Muscle of arm (tissue), 1 donor: ENCODE measurements at regions not wholly inside any gene's neighbourhood (a gene's known extent, or its start where the extent isn't known, plus 50 kb on each side); places are given as distances from the start of the nearest gene placed in this dataset.

ENCODE experiments used
- DNase-seq: peaks from one replicate; pipeline ENCODE4 v3.0.0-alpha.2; 2013

DNA sequence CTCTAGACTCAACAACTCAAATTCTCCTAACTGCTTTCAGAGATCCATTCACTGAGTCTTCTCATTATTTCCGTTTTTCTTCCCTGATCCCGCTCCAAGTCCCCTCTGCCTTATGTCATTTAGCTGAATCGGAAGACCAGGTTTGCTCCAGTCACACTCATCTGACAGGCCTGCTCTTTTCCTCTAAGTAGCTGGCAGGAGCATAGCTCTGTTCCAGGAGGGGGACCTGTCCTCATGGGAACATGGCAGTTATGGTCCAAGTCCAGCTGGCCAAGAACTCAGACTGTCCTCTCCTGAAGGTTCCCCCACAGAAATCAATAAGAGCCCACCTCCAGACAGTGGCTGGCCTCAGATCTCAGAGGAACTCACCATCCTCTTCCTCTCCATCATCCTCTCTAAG lies 130.9 kb upstream of the SERP2 start:
- DNase-seq, result no peak

DNA sequence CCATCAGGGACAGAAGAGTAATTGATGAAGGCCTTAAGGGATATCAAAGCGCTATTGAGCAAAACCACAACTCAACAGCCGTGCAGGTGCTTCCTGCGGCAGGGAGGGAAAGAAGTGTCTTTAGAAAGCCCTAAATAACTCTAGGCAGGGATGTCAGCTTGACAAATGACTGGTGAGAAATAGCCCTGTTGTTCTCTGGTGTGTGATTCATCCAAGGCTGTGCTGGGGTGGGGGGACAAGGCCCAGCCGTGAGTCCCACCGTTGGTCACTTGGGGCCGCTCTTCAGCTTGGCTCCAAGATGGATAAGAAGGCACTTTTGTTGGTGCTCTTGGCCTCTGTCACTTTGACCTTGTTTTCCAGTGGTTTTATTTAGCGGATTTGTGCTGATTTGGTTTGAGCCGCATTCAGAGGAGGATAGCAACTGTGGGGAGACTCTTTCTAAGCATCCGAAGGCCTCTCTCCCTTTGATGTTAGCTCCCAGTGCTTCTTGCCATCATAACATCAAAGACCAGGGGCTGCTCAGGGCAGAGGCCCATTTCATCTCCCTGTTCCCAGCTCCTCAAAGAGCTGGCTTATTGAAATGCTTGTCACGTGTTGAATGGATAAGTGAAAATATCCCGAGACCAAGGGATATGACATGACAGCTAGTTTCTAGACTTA lies 130.3 kb upstream of the SERP2 start:
- DNase-seq, result no peak

DNA sequence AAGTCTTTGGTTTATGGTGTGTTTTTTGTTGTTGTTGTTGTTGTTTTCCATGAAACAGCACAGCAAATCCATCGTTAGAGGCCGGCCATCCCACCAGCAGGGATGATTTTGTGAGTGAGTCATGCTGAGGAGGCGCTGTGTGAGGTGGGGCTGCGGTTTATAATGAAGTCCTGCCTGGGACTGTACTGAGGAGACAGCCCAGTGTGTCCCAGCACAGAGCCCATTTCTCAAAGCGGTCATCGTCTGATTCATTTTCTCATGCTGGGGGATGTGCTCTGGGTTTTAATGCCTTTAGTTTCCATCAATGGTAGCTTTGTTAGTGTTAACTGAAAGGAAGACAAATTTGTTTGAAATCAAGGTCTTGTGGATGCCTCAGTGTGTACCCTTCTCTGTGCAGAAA lies 129.3 kb upstream of the SERP2 start:
- DNase-seq, result no peak

DNA sequence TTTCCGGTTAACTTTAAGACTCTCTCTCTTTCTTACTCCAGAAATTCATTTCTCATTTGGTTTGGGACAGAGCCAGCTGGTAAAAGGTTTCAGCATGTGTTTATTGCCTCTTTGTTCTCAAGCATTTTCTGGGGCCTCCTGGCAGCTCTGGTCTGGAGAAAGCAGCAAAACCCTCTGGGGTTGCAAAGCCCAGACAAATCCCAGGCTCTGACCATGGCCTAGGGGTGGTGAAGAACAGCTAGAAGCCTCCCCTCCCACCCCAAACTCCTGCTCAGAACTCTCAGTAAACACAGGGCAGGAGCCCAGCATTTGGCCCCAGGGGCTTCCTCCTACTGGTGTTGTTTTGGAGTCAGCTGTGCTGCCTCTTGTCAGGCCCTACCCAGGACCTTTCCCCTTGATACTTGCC lies 124.2 kb upstream of the SERP2 start:
- peak; percentile 77 for DNase-seq

DNA sequence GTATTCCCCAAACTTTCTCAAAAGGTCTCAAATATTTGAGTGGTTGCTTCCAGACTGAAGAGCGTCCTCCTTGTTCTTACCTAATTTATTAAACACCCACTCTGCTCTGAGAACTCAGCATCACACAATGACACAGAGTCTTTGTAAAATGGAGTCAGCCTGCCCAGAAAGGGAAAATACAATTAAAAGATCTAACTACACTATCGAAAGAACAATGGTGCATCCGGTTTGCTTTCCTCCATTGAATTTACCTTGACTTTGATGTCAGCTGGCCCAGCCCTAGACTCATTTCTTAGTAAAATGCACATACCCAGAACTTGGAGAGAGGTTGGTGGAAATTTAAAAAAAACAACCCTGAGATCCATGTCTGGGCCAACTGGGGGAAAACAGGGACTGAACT lies 120.7 kb upstream of the SERP2 start:
- DNase-seq, result no peak

DNA sequence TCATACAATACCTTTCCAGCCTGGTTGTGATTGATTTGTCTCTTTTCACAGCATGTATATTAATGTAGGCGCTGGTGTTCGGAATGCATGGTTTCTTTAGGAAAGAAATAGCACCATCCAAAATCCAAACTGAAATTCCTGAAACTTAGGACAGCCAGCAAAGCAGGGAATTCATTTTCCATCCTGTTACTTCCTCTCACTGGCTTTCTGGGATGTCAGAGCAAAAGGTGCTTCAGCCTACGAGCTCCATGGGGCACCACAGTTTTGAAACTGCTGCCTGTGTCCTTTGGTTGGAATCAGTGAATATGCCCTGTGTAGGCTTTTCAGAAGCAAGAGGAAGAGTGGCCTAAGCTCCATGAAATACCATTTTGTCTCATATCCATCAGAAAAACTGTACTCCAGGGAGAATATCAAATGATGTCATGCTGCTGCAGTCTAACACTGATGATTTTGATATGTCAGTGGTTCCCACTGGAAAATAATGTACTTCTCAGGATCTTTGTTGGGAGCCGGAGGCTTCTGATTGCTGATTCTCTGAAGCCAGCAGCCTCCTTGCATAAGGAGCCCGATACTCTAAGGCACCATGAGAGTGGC lies 117.8 kb upstream of the SERP2 start:
- no peak for DNase-seq

DNA sequence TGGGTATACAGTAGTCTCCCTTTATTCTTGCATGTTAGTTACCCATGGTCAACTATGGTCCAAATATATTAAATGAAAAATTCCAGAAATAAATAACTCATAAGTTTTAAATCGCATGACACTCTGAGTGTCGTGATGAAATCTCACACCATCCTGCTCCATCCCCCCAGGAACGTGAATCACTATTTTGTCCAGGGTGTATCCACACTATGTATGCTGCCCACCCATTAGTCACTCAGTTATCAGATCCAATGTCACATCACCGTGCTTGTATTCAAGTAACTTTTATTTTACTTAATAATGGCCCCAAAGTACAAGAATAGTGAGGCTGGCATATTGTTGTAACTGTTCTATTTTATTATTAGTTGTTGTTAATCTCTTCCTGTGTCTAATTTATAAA lies 115.8 kb upstream of the SERP2 start:
- no peak for DNase-seq

DNA sequence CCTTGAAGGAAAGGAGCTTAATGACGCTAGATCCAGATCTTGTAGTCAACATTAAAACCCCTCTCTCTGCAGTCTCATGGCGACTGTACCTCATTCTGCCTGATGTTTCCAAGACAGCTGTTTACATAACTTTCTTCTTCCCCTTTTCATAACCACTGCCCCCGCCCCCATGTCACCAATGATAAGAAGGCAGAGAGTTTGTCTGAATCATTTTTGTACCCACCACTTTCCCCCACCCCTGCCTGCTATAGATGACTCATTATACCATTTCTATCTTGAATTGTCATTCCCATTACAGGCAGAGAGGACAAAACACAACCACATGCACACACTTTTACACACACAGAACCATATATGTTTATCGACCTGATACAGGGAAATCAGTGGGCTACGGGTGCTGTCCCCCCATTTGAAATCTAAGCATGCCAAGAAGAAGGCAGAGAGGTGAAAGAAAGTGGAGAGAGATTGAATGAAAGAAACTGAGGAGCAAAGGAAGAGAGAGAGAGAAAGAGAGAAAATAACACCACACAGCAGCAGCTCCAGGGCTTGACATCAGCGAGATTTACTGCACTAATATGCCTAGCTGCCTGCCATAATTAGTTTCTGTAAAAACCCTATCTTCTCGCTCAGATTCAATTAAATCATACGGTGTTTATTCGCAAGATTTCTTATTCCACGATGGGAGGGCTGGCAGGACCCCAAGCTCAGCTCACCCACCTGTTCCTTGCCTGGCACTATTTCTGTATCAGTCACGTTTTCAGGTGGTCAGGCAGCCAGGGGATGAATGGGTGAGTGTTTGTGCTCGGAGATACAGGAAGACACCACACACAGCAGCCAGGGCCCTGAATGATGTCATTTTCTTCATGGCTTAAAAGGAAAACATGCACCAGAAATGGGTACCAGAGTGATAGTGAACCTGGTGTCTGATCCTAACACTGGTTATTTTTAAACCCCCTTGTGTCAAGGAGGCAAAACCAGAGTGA lies 114.3 kb upstream of the SERP2 start:
- DNase-seq, result no peak

DNA sequence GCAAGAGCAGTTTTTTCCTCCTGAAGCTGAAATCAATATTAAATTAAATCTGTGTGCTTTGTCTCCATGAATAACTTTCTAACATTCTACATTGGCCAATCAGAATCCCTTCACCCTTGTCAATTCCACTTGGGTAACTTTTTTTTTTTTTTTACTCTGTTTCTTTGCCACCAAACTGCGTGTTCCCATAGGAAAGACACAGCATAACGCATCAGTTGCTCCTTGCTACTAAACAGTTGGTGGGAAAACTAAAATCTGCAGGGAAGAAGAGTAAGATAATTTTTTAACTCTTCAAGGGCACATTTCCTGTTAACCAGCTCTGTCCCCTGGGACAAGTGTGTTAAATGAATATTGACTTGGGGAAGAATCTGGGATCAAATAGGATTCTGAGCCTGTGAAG lies 113.3 kb upstream of the SERP2 start:
- DNase-seq, result no peak

DNA sequence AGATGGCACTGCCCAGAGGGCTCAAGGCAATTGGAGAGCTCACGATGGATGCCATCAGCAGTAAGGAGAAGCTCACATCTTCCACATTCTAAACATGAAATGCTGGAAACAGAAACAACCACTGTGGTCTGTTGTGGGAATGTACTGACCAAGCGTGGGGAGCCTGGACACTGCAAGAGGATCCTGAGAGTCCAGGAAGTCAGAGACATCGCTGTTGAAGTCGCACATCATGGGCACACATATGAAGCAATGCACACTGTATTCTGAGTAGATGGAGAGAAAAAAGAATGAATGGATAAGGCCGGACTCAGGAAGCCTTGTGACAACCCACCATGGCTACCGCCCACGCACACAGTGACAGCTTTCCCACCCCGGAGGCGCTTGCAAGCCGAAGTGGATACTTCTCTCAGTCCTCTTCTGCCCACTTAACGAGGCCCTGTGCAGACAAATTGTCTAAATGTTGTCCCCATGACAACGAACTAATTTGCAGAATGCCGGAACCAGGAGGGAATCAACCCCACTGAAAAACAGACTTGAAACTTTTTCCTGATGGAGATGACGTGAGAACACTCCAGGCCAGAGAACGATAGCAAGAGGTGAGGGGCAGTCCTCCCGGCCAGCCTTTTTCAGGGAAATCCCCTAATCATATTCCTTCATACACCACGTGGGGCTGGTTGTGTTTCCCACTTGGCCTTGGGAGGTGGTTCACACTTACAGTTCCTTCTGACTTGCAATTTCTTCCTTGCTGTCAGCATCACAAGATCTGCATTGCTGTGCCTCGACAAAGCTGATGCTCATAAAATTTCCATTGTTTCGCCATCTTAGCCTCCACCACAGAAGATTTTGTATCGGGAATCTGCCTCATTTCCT lies 109.6 kb upstream of the SERP2 start:
- no peak for DNase-seq

DNA sequence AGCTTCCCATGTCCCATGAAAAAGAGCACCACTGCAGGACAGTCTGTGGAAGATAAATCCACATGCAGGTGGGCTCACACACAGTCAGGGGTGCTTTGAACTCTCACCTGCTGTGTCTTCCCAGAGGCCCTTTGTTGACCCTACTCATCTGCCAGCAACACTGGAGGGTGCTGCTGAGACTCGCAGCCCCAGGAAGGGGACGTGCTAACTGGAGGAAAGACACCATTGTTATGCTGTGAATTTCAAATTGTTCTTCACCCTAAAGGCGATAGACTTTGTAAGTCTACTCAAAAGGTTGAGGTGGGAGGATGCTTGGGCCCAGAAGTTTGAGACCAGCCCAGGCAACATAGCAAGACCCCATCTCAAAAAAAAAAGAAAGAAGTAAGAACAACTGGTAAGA lies 107.3 kb upstream of the SERP2 start:
- DNase-seq, result no peak

DNA sequence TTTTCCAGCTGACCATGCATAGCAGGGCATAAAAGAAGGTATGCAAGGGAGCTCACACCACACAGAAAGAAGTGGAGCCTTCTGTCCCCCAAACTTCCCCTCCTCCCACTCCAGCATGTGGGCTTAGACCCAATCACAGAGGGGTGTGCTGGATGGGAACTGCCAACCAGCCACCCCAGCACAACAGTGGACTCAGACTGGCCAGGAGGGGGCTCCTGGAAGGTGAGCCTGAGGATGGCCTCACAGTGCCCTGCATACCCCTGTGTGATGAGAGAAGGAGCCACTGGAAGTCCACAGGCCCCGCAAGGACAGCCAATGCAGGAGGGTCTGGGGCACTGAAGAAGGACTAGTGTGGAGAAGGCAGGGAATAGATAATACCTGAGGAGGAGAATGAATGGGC lies 106.9 kb upstream of the SERP2 start:
- no peak for DNase-seq

DNA sequence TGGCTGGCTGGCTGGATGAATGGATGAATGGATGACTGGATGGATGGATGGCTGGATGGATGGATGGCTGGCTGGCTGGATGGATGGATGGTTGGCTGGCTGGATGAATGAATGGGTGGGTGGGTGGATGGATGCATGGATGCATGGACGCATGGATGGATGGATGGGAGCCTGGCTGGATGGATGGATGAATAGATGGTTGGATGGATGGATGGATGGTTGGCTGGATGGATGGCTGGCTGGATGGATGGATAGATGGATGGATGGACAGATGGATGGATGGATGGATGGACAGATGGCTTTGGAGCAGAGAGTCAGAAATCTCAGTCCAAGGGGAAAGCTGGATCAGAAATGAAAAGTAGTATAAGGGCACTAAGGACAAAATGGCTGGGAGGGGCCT lies 106.4 kb upstream of the SERP2 start:
- no peak for DNase-seq

DNA sequence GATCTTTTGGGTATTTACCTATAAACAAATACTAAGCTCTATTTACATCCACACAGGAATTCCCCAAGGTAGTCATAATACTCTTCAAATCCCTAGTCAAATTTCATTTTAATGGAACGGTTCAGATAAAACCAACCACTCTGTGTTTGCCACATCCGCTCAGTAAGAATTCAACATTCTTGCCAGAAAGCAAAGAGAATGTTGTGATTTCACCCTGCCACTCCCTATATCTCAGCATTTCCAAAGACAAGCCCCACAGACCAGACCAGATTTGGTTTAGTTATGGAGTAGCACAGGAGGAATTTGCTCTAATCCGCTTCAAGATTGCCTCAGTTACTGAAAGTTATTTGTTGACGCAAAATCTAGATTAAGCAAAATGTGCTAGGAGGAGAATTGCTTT lies 105.6 kb upstream of the SERP2 start:
- DNase-seq, result no peak

DNA sequence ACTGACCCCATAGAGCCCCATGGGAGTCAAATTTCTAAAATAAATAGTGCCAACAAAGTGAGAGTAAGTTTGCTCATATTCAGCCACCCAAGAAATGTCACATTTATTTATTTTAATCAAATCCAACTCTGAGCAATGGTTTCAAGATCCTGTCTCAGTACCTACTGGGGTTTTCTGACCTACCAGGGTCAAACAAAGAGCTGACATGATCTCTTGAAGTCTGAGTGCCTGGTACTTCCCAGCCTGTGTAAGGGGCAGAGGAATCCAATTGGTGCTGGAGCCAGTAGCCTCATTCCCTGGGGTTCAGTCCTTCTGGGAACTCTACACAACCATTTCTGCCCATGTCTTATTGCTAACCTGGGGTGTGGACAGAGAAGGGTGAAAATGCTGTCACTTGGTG lies 104.6 kb upstream of the SERP2 start:
- DNase-seq, result no peak

DNA sequence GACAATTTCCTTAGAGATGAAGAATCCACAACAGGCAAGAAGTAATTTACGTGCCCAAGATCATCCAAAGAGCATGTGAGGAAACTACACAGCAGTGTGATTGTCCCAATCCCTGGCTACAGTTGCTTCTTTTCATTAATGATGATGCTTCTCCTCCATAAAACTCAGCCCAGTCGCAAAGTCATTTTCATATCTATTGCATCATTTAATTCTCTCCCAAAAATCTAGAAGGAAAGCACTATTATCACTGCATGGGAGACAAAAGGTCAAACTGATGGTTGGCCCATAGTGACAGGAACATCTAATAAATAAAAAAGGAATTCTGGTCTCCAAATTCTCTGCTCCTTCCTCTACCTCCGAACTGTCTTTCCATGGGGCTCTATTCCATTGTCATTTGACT lies 103.5 kb upstream of the SERP2 start:
- DNase-seq, result no peak

DNA sequence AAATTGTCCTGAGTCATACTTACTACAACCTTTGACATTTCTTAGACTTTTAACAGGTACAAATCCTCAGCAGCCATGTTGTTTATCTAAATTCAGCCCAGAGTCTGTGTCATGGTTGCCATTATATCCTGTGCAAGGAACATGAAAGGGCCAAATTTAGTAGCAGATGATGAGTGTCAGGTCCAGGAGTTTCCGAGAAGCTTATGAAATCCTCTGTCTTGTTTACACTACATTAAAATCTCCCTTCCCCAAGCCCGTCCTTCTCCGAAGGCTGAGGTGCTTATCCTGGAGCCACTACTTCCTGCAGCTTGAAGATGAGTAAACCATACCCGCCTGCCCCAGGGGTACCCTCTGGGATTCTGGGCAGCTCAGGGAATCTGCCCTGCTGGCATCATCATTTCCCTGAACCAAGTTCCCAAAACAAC lies 102.6 kb upstream of the SERP2 start:
- no peak for DNase-seq

DNA sequence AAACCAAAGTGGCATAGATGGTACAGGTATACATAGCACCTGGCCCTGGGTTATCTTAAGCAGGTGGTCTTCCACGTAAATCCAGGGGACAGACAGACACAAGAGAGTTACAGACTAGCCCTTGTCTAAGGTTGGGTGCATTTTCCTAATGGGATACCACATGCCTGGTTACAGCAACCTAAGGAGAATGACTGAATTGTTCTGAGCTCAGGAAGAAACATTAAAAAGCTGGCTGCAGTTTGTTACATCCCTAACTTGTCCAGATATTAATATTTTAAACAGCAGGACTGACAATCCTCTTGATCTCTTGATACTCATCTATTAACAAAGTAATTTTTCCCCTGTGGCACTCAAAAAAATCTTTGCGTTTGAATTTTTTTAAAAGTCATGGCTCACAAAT lies 102.2 kb upstream of the SERP2 start:
- no peak for DNase-seq

DNA sequence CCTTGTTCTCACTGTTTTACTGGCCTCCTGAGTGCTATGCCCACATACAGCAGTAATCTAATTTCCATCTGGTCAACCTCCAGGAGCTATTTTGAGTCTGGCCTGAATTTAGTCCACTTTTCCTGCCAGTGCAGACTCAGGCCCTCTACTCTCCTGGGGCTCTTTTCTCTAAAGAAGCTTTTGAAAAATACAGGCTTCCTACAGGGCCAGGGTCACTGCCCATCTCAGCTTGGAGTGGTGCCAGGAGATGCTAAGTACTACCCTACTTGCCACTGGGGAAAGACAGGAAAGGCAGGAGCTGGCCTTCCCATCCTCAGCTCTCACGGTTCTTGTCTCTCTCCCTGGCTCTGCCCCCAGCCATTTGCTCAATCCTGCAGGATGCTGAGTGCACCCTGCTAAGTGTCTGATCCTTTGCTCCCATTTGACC lies 101.7 kb upstream of the SERP2 start:
- peak; percentile 47 for DNase-seq

DNA sequence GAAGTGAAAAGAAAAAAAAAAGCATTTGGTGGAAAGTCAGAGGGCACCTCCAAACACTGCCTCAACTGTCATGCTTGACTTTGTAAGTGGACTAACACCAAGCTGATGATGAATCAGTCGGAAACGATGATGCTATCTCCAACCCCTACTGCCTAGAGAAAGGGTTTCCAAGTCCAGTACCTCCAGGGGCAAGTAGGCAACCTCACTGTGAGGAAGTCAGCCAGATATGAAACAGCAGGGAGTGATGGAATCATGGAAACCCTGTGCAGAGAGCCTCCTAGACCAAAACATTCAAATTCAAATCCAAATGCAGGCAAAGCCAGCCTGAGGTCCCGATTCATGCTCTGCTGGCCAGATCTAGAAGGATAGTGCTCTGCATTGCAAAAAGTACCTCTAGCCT lies 100.9 kb upstream of the SERP2 start:
- DNase-seq, result no peak

DNA sequence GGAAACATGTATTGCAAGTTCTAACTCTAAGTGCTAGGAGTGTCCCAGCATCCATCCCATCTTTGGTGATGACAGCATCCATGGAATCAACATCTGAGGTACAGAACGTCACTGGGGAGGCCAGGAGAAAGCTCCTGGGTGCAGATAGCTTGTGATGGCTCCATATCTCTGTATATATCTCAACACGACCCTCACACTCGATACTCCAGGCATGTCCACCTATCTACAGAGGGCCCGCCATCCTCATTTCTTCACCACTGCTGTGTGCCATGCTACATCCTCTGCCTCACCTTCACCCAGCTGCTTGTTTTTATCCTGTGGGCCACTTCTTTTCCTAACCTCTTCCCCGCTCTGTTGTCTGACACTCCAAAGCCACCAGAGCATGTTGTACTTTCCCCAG lies 100.4 kb upstream of the SERP2 start:
- DNase-seq, result no peak
